ENCODE measurements at regions not wholly inside any gene's neighbourhood (a gene's known extent, or its start where the extent isn't known, plus 50 kb on each side); places are given as distances from the start of the nearest gene placed in this dataset.

DNA sequence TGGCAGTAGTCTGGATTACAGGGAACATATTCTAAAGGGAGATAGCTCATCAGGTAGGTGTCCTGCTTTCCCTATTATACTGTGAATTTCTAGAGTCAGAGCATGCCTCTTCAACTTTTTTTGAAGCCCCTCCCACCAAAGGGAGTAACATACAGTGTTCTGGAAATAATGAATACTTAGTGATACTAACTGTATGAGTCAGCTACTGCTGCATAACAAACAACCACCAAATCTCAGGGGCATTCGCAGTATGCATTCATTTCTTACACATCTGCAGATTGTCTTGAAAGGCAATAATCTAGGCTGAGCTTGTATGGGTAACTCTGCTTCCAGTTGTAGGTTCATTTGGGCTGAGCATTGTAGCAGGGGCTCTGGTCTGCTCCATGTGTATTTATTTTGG, 409.7 kb upstream of the SPRED2 start:
- DNase-seq = no peak
- Mint-ChIP-seq H3K27ac (no peak overlapping the region), H3K9me3 (peaks cover 6% of the 10 kb centered on the region), H3K36me3 (ENCODE audit: low read depth) (no peaks in the 10 kb centered on the region), H3K4me3 (no peak overlapping the region), H3K4me1 (no peaks in the 10 kb centered on the region), H3K27me3 (no peaks in the 10 kb centered on the region)
- ATAC-seq = no peak

DNA sequence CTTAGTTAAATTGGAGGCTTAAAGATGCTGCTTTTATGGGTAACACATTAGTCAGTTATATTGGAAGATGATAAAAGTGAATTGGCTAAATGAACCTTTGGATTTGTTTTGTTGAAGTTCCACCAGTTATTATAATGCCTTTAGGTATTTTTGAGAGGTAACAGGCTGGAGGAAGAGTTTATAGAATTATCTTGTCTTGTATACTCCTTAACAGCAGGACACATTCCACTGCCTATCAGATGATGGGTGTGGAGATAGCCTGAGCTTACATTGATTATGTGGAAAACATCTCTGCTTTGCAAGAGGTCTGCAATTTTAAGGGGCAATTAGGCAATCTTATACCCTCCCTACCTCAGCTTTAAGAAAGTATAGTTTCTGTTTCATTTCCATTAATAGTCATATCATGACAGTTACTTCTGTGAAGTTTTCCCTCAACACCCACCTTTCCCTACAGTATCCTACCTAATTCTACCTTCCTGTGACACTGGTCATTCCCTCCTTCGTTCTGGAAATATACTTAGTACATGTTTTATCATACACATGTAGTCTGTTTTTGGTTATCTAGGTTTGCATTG, 403.7 kb upstream of the SPRED2 start:
- ATAC-seq (no peak), DNase-seq (no peak)
- no peaks in the 10 kb centered on the region for H3K36me3 Mint-ChIP-seq (ENCODE audit: low read depth)
- no peaks in the 10 kb centered on the region for H3K9me3 Mint-ChIP-seq
- no peak overlapping the region for H3K27ac Mint-ChIP-seq
- no peaks in the 10 kb centered on the region for H3K27me3 Mint-ChIP-seq
- no peak overlapping the region for H3K4me3 Mint-ChIP-seq
- no peaks in the 10 kb centered on the region for H3K4me1 Mint-ChIP-seq

DNA sequence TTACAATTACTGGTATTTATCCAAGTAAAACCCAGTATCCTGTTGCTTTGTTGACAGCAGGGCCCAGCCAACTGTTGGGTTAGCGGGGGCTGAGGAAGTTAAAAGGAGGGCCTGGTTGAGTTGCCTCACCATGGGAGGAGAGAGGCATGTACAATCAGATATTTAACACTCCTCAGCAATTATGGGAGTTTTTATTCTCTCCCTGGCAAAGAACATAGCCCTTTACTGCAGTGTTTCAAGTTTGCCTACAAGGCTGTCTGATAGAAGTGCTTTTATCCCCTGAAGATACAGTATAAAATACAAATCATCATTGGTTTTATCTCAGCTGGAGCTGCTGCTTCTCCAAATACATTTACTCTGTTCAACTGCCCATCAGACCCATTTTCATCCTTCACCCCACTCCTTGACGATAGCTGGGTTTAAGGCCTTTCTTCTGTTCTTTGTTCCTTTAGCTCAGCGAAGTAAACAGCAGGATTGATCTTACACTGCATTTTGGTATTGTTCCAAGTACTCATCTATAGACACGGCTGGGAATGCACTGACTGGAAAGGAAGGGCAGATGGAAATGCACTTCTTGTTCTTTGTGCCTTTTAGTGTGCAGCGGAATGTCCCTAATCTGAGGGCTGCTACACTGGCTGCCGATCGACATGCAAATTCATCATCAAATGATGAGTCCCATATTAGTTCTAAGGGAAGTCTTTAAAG, 402.5 kb upstream of the SPRED2 start:
- H3K4me3 Mint-ChIP-seq = no peak overlapping the region
- ATAC-seq = no peak
- H3K36me3 Mint-ChIP-seq (ENCODE audit: low read depth) = no peaks in the 10 kb centered on the region
- no peaks in the 10 kb centered on the region for H3K9me3 Mint-ChIP-seq
- H3K4me1 Mint-ChIP-seq = no peaks in the 10 kb centered on the region
- no peaks in the 10 kb centered on the region for H3K27me3 Mint-ChIP-seq
- no peak for DNase-seq
- no peak overlapping the region for H3K27ac Mint-ChIP-seq

DNA sequence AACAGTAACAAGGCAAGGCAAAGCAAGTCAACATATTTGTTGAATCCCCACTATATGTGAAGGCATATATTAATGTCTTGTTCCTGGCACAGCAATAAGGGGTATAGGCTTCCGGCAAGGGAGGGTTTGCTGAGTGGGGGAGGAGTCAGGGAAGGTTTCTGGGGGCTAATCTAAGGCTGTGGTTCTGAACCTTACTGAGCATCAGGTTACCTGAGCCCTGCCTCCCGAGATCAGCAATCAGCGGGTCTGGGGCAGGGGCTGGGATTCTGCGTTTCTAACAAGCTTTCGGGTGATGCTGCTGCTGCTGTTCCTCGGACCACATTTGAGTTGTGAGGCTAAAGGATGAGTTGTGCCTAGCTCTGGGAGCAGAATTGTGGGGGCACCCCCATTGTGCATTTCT, 401.7 kb upstream of the SPRED2 start:
- Mint-ChIP-seq H3K27ac (no peak overlapping the region), H3K36me3 (ENCODE audit: low read depth) (no peaks in the 10 kb centered on the region), H3K9me3 (no peaks in the 10 kb centered on the region), H3K4me1 (no peaks in the 10 kb centered on the region), H3K27me3 (no peaks in the 10 kb centered on the region), H3K4me3 (no peak overlapping the region)
- ATAC-seq (no peak), DNase-seq (no peak)

DNA sequence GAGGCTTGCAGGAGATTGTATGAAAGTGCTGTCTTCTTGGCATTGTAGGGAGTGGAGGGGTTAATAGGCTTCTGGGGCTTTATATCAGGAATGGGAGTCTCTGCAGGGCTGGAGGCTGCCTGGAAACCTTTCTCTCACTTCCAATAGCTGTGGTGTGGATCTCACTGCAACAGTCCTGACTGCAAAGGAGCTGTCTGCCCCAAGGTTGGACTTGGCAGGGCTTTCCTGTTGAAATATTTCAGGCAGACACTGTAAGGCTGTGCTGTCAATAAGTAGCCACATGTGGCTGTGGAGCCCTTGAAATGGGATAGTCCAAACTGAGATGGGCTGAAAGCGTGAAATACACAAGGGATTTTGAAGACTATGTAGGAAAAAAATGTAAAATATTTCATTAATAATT, 399.1 kb upstream of the SPRED2 start:
- ATAC-seq = no peak
- H3K9me3 Mint-ChIP-seq = no peaks in the 10 kb centered on the region
- DNase-seq = no peak
- no peak overlapping the region for H3K4me3 Mint-ChIP-seq
- H3K4me1 Mint-ChIP-seq = no peaks in the 10 kb centered on the region
- H3K36me3 Mint-ChIP-seq (ENCODE audit: low read depth) = no peaks in the 10 kb centered on the region
- H3K27me3 Mint-ChIP-seq = peaks cover 2% of the 10 kb centered on the region
- no peak overlapping the region for H3K27ac Mint-ChIP-seq

DNA sequence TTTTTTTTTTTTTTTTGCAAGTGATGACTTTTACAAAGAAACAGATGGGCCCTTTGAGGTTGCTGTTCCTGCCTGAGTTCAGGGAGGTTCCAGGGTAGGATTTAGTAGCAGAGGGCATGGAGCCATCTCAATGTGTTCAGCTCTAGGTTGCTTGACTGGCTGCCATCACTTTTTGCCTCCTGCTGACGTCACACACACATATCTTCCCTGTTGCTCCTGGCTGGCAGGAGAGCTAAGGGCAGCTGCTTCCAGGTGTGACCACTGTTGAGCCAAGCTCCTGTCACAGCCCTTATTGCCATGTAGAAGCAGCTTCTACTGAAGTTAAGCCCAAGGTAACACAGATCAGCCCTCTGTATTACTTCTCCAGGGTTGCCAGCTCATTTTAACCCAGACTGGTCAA, 394.2 kb upstream of the SPRED2 start:
- DNase-seq (no peak), ATAC-seq (no peak)
- H3K4me3 Mint-ChIP-seq = no peak overlapping the region
- no peaks in the 10 kb centered on the region for H3K36me3 Mint-ChIP-seq (ENCODE audit: low read depth)
- H3K9me3 Mint-ChIP-seq = no peaks in the 10 kb centered on the region
- no peaks in the 10 kb centered on the region for H3K4me1 Mint-ChIP-seq
- no peak overlapping the region for H3K27ac Mint-ChIP-seq
- peaks cover 2% of the 10 kb centered on the region for H3K27me3 Mint-ChIP-seq

DNA sequence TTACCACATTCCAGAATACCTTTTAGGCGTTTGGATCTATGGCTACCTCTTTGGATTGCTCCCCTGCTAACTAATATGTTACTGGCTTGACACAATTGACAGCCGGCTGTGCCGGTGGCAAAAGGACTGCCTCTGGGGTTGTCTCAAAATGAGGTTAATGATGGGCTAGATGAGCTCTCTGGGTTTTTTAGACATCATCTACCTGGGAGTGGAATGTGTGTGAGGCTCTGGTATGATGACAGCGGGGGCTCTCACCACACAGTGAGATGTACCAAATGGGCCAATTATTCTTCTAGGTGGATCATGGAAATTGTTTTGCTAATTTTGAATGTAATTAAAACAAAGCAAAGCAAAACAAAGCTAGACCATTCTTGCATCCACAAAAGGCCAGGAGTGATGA, 391.1 kb upstream of the SPRED2 start:
- no peak for ATAC-seq
- peaks cover 3% of the 10 kb centered on the region for H3K27me3 Mint-ChIP-seq
- no peak overlapping the region for H3K27ac Mint-ChIP-seq
- no peaks in the 10 kb centered on the region for H3K36me3 Mint-ChIP-seq (ENCODE audit: low read depth)
- no peak overlapping the region for H3K4me3 Mint-ChIP-seq
- H3K4me1 Mint-ChIP-seq = no peaks in the 10 kb centered on the region
- no peak for DNase-seq
- no peaks in the 10 kb centered on the region for H3K9me3 Mint-ChIP-seq

DNA sequence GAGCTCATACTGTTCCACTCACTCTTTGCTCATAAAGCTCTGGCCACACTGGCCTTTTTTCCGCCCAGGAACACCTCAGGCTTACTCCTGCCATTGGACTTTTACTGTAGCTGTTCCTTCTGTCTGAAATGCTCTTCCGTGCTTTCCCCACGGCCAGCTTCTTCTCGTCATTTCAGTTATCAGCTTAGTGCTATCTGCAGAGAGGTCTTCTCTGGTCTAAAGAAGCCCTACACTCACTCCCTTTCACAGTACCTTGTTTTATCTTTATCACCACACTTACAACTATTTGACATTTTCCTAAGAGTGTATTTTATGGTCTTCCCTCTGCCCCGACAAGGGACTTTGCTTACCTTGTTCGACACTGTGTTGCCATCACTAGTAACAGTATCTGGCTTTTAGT, 388.1 kb upstream of the SPRED2 start:
- H3K4me1 Mint-ChIP-seq = no peaks in the 10 kb centered on the region
- no peak overlapping the region for H3K4me3 Mint-ChIP-seq
- H3K27ac Mint-ChIP-seq = no peak overlapping the region
- DNase-seq = no peak
- H3K36me3 Mint-ChIP-seq (ENCODE audit: low read depth) = no peaks in the 10 kb centered on the region
- ATAC-seq = no peak
- peaks cover 2% of the 10 kb centered on the region for H3K27me3 Mint-ChIP-seq
- no peaks in the 10 kb centered on the region for H3K9me3 Mint-ChIP-seq

DNA sequence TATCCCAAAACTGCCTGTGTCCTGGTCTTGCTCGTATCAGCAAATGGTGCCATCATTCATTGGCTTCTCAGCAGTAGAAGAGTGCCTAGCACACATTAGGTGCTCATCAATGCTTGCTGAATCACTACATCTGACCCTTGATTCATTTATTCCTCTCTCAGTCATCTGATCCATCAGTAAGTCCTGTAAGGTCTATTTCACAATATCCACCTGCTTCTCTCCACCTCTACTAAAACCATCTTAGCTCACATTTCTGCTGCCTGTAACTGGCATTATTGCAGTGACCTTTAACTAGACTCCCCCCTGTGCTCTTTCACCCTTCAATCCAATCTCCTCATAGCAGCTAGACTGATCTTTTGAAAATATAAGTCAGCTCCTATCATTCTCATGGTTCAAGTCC, 387.6 kb upstream of the SPRED2 start:
- Mint-ChIP-seq H3K36me3 (ENCODE audit: low read depth) (no peaks in the 10 kb centered on the region), H3K27me3 (peaks cover 2% of the 10 kb centered on the region), H3K4me3 (no peak overlapping the region), H3K4me1 (no peaks in the 10 kb centered on the region), H3K27ac (no peak overlapping the region), H3K9me3 (no peaks in the 10 kb centered on the region)
- ATAC-seq (no peak), DNase-seq (no peak)

DNA sequence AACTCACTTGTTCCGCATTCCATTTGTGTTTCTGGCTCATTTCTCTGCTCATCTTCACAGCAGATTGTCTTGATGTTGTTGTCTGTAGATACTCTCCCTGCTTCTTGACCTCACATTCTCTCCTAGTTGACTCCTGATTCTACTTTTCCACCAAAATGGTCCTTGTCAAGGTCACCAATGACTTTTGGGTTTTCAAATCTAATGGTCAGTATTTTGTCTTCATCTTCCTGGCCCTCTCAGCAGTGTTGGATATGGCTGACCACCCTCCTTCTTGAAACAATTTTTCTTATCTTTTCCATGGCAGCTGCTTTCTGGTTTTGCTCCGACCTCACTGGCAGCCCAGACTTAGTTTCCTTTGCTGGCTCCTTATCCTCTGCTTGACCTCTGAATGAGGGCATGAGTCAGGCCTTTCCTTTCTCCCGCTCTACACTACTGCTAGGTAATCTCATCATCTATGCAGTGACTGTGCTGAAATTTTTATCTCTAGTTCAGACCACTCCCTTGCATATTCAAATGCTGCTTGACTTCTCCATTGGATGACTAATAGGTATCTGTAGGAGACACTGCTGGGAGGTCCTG, 386.6 kb upstream of the SPRED2 start:
- ATAC-seq (no peak), DNase-seq (no peak)
- Mint-ChIP-seq H3K4me3 (no peak overlapping the region), H3K27ac (no peak overlapping the region), H3K4me1 (no peaks in the 10 kb centered on the region), H3K9me3 (no peaks in the 10 kb centered on the region), H3K36me3 (ENCODE audit: low read depth) (no peaks in the 10 kb centered on the region), H3K27me3 (peaks cover 2% of the 10 kb centered on the region)

DNA sequence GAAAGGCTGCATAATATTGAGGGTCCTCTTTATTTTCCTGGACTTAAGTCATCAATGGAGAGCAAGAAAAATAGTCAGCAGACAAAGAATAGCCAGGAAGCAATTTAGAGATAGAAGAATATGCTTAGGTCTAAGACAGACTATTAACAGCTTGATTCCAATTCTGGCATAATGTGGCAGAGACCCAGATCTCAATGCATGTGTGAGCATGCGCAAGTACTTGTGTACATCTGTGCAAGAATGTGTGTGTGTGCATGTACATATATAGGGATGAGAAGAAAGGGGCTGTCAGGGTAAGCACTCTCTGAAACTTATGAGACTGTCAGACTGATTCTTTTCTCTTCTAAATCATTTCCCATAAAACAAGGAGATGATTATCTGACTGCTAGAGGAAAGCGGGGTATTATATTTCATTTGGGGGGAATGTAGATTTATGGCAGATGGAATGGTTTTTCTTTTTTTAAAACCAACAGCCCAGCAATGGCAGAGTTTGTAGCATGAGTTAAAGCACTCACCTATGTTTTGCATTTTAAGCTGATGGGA, 381.3 kb upstream of the SPRED2 start:
- Mint-ChIP-seq H3K9me3 (peaks cover 3% of the 10 kb centered on the region), H3K27me3 (no peaks in the 10 kb centered on the region), H3K27ac (no peak overlapping the region), H3K4me3 (no peak overlapping the region), H3K4me1 (no peaks in the 10 kb centered on the region), H3K36me3 (ENCODE audit: low read depth) (no peaks in the 10 kb centered on the region)
- ATAC-seq (no peak), DNase-seq (no peak)

DNA sequence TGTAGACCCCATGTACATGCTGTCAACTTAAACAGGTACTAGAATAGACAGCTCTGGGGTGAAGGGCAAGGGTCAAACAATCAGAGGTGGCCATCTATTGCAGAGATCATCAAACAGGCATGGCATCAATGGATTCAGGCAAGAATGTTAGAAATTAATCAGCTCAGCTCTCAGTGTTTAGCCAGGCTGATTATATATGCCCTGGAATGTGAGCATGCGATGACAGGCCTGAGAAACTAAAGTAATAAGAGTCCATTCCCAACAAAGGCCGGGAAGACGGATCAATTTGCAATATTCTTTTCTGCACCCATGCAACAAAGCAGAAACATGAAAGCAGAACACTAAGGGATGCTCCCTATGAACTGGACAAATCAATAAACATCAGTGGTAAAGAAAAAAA, 380.5 kb upstream of the SPRED2 start:
- Mint-ChIP-seq H3K27ac (no peak overlapping the region), H3K36me3 (ENCODE audit: low read depth) (no peaks in the 10 kb centered on the region), H3K4me1 (no peaks in the 10 kb centered on the region), H3K27me3 (no peaks in the 10 kb centered on the region), H3K4me3 (no peak overlapping the region), H3K9me3 (peaks cover 11% of the 10 kb centered on the region)
- DNase-seq (no peak), ATAC-seq (no peak)

DNA sequence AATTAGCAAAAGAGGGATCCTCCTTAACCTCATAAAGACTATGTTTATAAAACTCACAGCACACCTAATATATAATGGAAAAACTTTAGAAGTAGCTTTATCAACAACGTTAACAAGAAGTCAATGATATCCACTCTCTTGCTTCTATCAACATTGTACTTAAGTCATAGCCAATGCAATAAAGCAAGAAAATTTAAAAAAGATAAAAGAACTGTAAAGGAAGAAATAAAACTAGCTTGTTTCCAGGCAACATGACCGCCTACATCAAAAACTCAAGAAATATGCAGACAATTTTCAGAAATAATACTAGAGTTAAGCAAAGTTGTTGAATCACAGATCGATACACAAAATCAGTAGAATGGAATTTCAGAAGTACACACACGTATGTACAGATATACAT, 375.5 kb upstream of the SPRED2 start:
- ATAC-seq = no peak

DNA sequence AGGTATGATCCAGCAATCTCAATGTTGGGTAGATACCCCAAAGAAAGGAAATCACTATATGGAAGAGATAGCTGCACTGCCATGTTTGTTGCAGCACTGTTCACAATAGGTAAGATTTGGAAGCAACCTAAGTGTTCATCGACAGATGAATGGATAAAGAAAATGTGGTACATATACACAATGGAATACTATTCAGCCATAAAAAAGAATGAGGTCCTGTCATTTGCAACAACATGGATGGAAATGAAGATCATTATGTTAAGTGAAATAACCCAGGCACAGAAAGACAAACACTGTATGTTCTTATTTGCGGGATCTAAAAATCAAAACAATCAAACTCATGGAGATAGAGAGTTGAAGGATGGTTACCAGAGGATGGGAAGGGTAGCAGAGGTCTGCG, 372.4 kb upstream of the SPRED2 start:
- ATAC-seq (no peak), DNase-seq (no peak)
- H3K4me3 Mint-ChIP-seq = no peak overlapping the region
- no peaks in the 10 kb centered on the region for H3K36me3 Mint-ChIP-seq (ENCODE audit: low read depth)
- peaks cover 3% of the 10 kb centered on the region for H3K27me3 Mint-ChIP-seq
- no peak overlapping the region for H3K27ac Mint-ChIP-seq
- no peaks in the 10 kb centered on the region for H3K4me1 Mint-ChIP-seq
- peaks cover 27% of the 10 kb centered on the region for H3K9me3 Mint-ChIP-seq

More for the DNA sequence above, 375.5 kb upstream of the SPRED2 start:
- H3K36me3 Mint-ChIP-seq (ENCODE audit: low read depth) = no peaks in the 10 kb centered on the region
- H3K4me1 Mint-ChIP-seq = no peaks in the 10 kb centered on the region
- H3K27me3 Mint-ChIP-seq = peaks cover 3% of the 10 kb centered on the region
- no peak overlapping the region for H3K4me3 Mint-ChIP-seq
- no peak for DNase-seq
- H3K27ac Mint-ChIP-seq = no peak overlapping the region
- peaks cover 27% of the 10 kb centered on the region for H3K9me3 Mint-ChIP-seq

DNA sequence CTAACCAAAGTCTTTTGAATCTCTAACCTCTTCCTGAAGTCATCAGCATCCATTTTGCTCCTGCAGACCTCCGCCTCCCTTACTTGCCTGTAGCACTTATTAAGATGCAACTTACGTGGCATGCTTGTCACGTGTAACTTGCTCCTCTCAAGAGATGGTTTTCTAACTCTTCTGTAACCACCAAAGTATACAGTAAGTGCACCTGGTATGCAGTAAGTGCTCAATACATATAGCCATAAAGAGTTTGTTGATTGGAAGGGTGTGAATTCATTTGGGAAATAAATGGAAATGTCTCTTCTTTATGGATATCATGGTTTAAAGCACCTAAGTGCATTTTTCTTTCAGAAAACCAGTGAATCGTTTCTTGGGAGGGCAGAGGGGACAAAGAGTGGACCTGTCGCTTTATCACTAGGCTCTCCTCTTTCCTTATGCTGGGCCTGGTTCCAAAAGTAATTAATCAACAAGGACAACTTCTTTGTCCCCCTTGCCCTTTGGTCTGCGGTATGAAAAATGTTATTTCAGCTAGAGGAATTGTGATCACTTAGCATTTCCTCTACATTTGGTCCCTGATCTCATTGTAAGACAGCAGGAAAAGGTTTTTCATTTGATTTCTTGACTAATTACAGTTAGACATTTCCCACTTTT, 370.0 kb upstream of the SPRED2 start:
- DNase-seq (no peak), ATAC-seq (no peak)
- Mint-ChIP-seq H3K4me1 (no peaks in the 10 kb centered on the region), H3K4me3 (no peak overlapping the region), H3K27me3 (peaks cover 3% of the 10 kb centered on the region), H3K27ac (no peak overlapping the region), H3K36me3 (ENCODE audit: low read depth) (no peaks in the 10 kb centered on the region), H3K9me3 (peaks cover 13% of the 10 kb centered on the region)

All from activated naive CD8-positive, alpha-beta T cell treated with anti-CD3 and anti-CD28 coated beads, Interleukin-2, amount 50 U/mL, for 24 hours (primary cell).